Fibroblast of lung (primary cell): ENCODE measurements at regions not wholly inside any gene's neighbourhood (a gene's known extent, or its start where the extent isn't known, plus 50 kb on each side); places are given as distances from the start of the nearest gene placed in this dataset.

ENCODE experiments used
- CTCF ChIP-seq, 2 donors: IDR thresholded peaks in 1 of 2; conservative IDR thresholded peaks in 1 of 2; 1 replicate in 1 of 2; 2 replicates in 1 of 2; pipeline ENCODE4 v1.5.1; 2011 to 2012; ENCODE audit warnings: low read length in 2 of 2, control low read depth in 1 of 2, inconsistent platforms in 1 of 2, low read depth in 1 of 2, mild to moderate bottlenecking in 1 of 2
- EZH2 ChIP-seq: IDR thresholded peaks from 2 replicates; pipeline ENCODE4 v1.5.1; 2012; ENCODE audit warnings: low read length, control low read depth, mild to moderate bottlenecking; ENCODE audit errors: missing control alignments

GRCh38 chr2:191783416-191783815 lies 63.5 kb downstream of the CAVIN2 start:
- no peak for TF ChIP-seq CTCF (conservative IDR thresholded peaks at IDR 0.05 in 1 of 2, IDR thresholded peaks at IDR 0.05 in 1 of 2; ENCODE audit: low read depth in 1 of 2, low read length in 2 of 2)
- no peak for TF ChIP-seq EZH2
